ENCODE measurements at regions not wholly inside any gene's neighbourhood (a gene's known extent, or its start where the extent isn't known, plus 50 kb on each side); places are given as distances from the start of the nearest gene placed in this dataset.

DNA sequence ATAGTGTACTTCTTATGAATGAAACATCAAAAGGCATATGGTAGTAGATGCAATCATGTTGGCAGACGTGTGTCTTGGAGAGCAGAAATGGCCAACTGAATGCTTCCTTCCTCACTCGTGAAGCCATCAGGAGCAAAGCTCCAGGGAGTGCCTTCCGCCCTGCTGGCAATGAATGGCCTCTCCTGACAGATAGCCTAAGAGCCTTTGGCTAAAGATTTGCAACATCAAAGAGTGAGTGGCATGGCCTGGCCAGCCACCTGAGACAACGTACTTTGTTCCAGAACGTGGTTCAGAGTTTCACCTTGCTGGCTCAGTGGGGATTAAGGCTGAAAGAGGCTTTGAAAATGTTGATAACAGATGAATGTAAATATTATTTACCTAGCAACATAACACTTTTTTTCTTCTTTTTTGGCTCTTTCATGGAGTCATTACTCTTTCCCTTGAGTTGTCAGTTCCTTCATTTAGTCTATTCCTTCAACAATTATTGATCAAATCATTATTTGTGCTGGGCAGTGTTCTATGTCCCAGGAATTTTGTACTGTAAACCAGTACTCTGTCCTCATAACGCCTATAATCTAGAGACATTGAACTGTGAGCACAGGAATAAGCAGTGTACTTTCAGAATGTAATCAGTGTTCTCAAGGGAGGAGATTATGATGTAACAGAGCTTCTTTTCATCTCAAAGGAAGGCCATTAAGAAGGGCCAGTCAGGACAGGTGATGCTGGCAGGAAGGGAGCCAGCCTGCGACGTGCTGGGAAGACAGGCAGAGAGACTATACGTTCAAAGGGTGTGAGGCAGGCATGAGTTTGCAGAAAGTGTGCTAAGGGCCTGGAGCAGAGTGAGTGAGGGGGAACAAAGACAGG, 59.4 kb upstream of the SH3RF3 start:
- TF ChIP-seq, protein P1, sequence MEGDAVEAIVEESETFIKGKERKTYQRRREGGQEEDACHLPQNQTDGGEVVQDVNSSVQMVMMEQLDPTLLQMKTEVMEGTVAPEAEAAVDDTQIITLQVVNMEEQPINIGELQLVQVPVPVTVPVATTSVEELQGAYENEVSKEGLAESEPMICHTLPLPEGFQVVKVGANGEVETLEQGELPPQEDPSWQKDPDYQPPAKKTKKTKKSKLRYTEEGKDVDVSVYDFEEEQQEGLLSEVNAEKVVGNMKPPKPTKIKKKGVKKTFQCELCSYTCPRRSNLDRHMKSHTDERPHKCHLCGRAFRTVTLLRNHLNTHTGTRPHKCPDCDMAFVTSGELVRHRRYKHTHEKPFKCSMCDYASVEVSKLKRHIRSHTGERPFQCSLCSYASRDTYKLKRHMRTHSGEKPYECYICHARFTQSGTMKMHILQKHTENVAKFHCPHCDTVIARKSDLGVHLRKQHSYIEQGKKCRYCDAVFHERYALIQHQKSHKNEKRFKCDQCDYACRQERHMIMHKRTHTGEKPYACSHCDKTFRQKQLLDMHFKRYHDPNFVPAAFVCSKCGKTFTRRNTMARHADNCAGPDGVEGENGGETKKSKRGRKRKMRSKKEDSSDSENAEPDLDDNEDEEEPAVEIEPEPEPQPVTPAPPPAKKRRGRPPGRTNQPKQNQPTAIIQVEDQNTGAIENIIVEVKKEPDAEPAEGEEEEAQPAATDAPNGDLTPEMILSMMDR (IDR thresholded peaks at IDR 0.05; ENCODE audit: extremely low read depth in 1 of 2, insufficient read depth in 1 of 2, low read depth in 1 of 2, low read length in 2 of 2) = no peak
- TF ChIP-seq POLR2A (IDR thresholded peaks at IDR 0.05; ENCODE audit: low read depth, low read length) (no peak), EZH2 (IDR thresholded peaks at IDR 0.05; ENCODE audit: borderline replicate concordance, low read depth, low read length, severe bottlenecking) (no peak), JUN (IDR thresholded peaks at IDR 0.05; ENCODE audit: borderline replicate concordance, insufficient read depth, insufficient read length, low read depth) (no peak), POLR2AphosphoS5 (IDR thresholded peaks at IDR 0.05; ENCODE audit: insufficient read depth, low read depth, low read length) (no peak), GATA2 (IDR thresholded peaks at IDR 0.05; ENCODE audit: insufficient read depth, insufficient read length, low read depth, low read length) (no peak), MYC (IDR thresholded peaks at IDR 0.05; ENCODE audit: low read depth, low read length) (no peak), FOS (IDR thresholded peaks at IDR 0.05; ENCODE audit: borderline replicate concordance, insufficient read depth, low read length) (no peak)
- TF ChIP-seq, protein P2, sequence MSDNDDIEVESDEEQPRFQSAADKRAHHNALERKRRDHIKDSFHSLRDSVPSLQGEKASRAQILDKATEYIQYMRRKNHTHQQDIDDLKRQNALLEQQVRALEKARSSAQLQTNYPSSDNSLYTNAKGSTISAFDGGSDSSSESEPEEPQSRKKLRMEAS (IDR thresholded peaks at IDR 0.05; ENCODE audit: insufficient read depth, insufficient read length) = no peak
